A673 (cell line): ENCODE measurements at regions not wholly inside any gene's neighbourhood (a gene's known extent, or its start where the extent isn't known, plus 50 kb on each side); places are given as distances from the start of the nearest gene placed in this dataset.

Source experiments
- BruUV-seq: library from RNA; stranded (reverse); fragments of 400-500 nt; replicated peaks from 2 replicates; lab custom pipeline; 2021; lab: Mats Ljungman, UMichigan
- CTCF ChIA-PET: fragments of 300-600 bp; sonication (Branson Sonifier 250); formaldehyde crosslinking; loops from one replicate; lab custom pipeline; 2022; ENCODE audit warnings: antibody characterized with exemption; lab: Charles Lee
- POLR2A ChIA-PET: fragments of 300-600 bp; sonication (Branson Sonifier 250); formaldehyde crosslinking; loops from one replicate; lab custom pipeline; 2022; ENCODE audit warnings: antibody characterized with exemption; ENCODE audit not compliant: low non-redundant PET; lab: Charles Lee
- DNase-seq: peaks from one replicate; pipeline ENCODE4 v3.0.0-alpha.2; 2015; ENCODE audit warnings: low spot score
- H3K27ac ChIP-seq: fragments of 200-600 bp; sonication (generic); 2 replicates; pipeline ENCODE4 v1.5.1; 2016; ENCODE audit warnings: mixed run types, low read depth, mild to moderate bottlenecking, mixed read lengths, antibody characterized with exemption, low read length; ENCODE audit not compliant: poor library complexity, severe bottlenecking
- H3K27me3 ChIP-seq: fragments of 200-600 bp; sonication (generic); replicated peaks from 2 replicates; pipeline ENCODE4 v1.6.1; 2017; ENCODE audit warnings: mixed run types, low read depth, mild to moderate bottlenecking, mixed read lengths, antibody characterized with exemption, low read length; ENCODE audit not compliant: insufficient read depth, poor library complexity
- H3K36me3 ChIP-seq: fragments of 200-600 bp; sonication (generic); 2 replicates; pipeline ENCODE4 v1.6.1; 2016; ENCODE audit warnings: mixed run types, mild to moderate bottlenecking, mixed read lengths, antibody characterized with exemption, low read length; ENCODE audit not compliant: insufficient read depth, poor library complexity, severe bottlenecking
- H3K4me1 ChIP-seq: fragments of 200-600 bp; sonication (generic); 2 replicates; pipeline ENCODE4 v1.6.1; 2017; ENCODE audit warnings: mixed run types, mild to moderate bottlenecking, mixed read lengths, antibody characterized with exemption, low read length; ENCODE audit not compliant: insufficient read depth, poor library complexity, severe bottlenecking
- H3K4me3 ChIP-seq: fragments of 200-600 bp; sonication (generic); 2 replicates; pipeline ENCODE4 v1.5.1; 2016; ENCODE audit warnings: low read depth, mixed run types, mild to moderate bottlenecking, mixed read lengths, low read length; ENCODE audit not compliant: poor library complexity, severe bottlenecking
- H3K9me3 ChIP-seq: fragments of 200-600 bp; sonication (generic); 2 replicates; pipeline ENCODE4 v1.6.1; 2016; ENCODE audit warnings: mixed run types, low read depth, mild to moderate bottlenecking, mixed read lengths, antibody characterized with exemption, low read length; ENCODE audit not compliant: poor library complexity, severe bottlenecking
- EZH2 ChIP-seq: fragments of 200-600 bp; sonication (generic); IDR thresholded peaks from 2 replicates; pipeline ENCODE4 v1.6.1; 2017; ENCODE audit warnings: borderline replicate concordance, low read depth, mild to moderate bottlenecking, mixed read lengths, antibody characterized with exemption, low read length; ENCODE audit not compliant: poor library complexity, severe bottlenecking
- intact Hi-C: fragments of 100-400 bp; cut with micrococcal nuclease; formaldehyde crosslinking; loops from one replicate; pipeline ENCODE4 v1.10.0; 2022; ENCODE audit not compliant: unreplicated experiment
- TF ChIP-seq, protein P1 (sequence below): fragments of 300-800, 200-600 bp; sonication (generic); conservative IDR thresholded peaks from 2 replicates; pipeline ENCODE4 v1.5.1; 2017; ENCODE audit warnings: low read depth, mild to moderate bottlenecking, antibody characterized with exemption, low read length, moderate library complexity, mixed read lengths

GRCh38 chrX:5640071-5640470 lies 588.6 kb downstream of the NLGN4X start:
- no TSS peak for BruUV-seq
- TF ChIP-seq, protein P1, sequence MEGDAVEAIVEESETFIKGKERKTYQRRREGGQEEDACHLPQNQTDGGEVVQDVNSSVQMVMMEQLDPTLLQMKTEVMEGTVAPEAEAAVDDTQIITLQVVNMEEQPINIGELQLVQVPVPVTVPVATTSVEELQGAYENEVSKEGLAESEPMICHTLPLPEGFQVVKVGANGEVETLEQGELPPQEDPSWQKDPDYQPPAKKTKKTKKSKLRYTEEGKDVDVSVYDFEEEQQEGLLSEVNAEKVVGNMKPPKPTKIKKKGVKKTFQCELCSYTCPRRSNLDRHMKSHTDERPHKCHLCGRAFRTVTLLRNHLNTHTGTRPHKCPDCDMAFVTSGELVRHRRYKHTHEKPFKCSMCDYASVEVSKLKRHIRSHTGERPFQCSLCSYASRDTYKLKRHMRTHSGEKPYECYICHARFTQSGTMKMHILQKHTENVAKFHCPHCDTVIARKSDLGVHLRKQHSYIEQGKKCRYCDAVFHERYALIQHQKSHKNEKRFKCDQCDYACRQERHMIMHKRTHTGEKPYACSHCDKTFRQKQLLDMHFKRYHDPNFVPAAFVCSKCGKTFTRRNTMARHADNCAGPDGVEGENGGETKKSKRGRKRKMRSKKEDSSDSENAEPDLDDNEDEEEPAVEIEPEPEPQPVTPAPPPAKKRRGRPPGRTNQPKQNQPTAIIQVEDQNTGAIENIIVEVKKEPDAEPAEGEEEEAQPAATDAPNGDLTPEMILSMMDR: no peak
- no peak for TF ChIP-seq EZH2
- Histone ChIP-seq H3K36me3 (no peaks in the 10 kb centered on the region), H3K9me3 (no peaks in the 10 kb centered on the region), H3K27me3 (no peaks in the 10 kb centered on the region), H3K4me1 (no peaks in the 10 kb centered on the region), H3K27ac (no peak overlapping the region), H3K4me3 (no peak overlapping the region)
- DNase-seq: peak; percentile 15
- CTCF ChIA-PET: no interaction called here
- intact Hi-C loops: no loop called here
- POLR2A ChIA-PET: no interaction called here

DNA sequence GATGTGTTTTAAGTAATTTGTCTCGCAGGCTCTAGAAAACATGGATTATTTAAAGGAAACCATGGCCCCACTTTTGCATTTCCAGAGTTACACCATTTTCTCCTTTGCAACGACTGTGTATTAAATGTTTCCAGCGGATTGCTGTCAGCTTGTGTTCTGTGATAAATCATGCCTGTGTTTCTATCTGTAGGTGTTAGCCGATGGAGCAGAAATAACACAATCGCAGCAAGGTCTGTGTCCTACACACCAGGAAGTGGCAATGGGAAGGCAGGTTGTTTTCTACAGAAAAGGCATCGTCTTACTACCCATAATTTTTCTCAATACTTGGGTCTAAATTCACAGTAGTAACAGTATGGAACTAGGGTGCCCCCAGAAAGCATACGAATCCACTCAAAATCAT lies 590.1 kb downstream of the NLGN4X start:
- Histone ChIP-seq H3K27ac (no peak overlapping the region), H3K9me3 (no peaks in the 10 kb centered on the region), H3K4me3 (no peak overlapping the region), H3K27me3 (no peaks in the 10 kb centered on the region), H3K36me3 (no peaks in the 10 kb centered on the region), H3K4me1 (no peaks in the 10 kb centered on the region)
- TF ChIP-seq, protein P1: no peak
- TF ChIP-seq EZH2: no peak
- no TSS peak for BruUV-seq
- intact Hi-C loops: no loop called here
- ChIA-PET CTCF (no interaction called here), POLR2A (no interaction called here)
- no peak for DNase-seq

DNA sequence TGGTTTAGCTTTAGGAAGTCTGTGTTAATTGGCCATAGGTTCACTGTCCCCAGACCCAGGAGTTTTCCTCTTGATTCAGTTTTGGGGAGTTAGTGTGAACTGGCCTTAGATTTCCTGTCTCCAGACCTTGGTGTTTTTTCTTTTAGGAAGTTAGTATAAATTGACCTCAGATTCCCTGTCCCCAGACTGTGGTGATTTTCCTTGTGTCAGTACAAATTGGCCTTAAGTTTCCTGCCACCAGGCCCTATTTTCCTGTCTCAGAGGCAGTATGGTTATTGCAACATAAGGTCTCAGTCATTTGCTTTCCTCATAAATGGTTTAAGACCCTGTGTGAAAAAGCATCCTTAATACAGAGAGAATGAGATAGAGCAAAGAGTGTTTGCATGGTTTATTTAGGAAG lies 595.8 kb downstream of the NLGN4X start:
- Histone ChIP-seq H3K4me1 (no peaks in the 10 kb centered on the region), H3K27ac (no peak overlapping the region), H3K36me3 (no peaks in the 10 kb centered on the region), H3K9me3 (no peaks in the 10 kb centered on the region), H3K27me3 (no peaks in the 10 kb centered on the region), H3K4me3 (no peak overlapping the region)
- ChIA-PET CTCF (no interaction called here), POLR2A (no interaction called here)
- no peak for DNase-seq
- BruUV-seq: no TSS peak
- TF ChIP-seq, protein P1: no peak
- no peak for TF ChIP-seq EZH2
- intact Hi-C loops: no loop called here
